ENCODE measurements at regions not wholly inside any gene's neighbourhood (a gene's known extent, or its start where the extent isn't known, plus 50 kb on each side); places are given as distances from the start of the nearest gene placed in this dataset.

- no peaks in the 10 kb centered on the region for H3K36me3 ChIP-seq (ENCODE audit: control insufficient read depth, insufficient read depth, low read length)
- H3K27ac ChIP-seq (ENCODE audit: insufficient read depth, low read length): no peak overlapping the region
- H3K4me3 ChIP-seq (replicated peaks in 1 of 4; ENCODE audit: control extremely low read depth in 1 of 4, insufficient read depth in 1 of 4, low read depth in 3 of 4, low read length in 4 of 4): no peak overlapping the region
- H3K9ac ChIP-seq (ENCODE audit: insufficient read depth, low read length): no peak overlapping the region
- no peak for DNase-seq (ENCODE audit: low read depth in 2 of 2)
- H3K9me3 ChIP-seq (ENCODE audit: control insufficient read depth, insufficient read depth, low read depth, low read length): no peaks in the 10 kb centered on the region
- no peaks in the 10 kb centered on the region for H3K79me2 ChIP-seq (ENCODE audit: control insufficient read depth, insufficient read depth, low read length)
- no peaks in the 10 kb centered on the region for H3K27me3 ChIP-seq (ENCODE audit: control insufficient read depth, insufficient read depth, low read length)
- H3K4me1 ChIP-seq (ENCODE audit: control insufficient read depth, extremely low read depth, insufficient read depth, low read length): no peaks in the 10 kb centered on the region
- no peak overlapping the region for H3K4me2 ChIP-seq (ENCODE audit: extremely low read depth, insufficient read depth, low read length)
- no peaks in the 10 kb centered on the region for H4K20me1 ChIP-seq (ENCODE audit: control insufficient read depth, extremely low read depth, insufficient read depth, low read length)
- no peak for TF ChIP-seq CTCF (conservative IDR thresholded peaks at IDR 0.05 in 1 of 2, IDR thresholded peaks at IDR 0.05 in 1 of 2; ENCODE audit: low read depth in 1 of 2, low read length in 2 of 2)
- TF ChIP-seq EZH2 (IDR thresholded peaks at IDR 0.05; ENCODE audit: low read length, missing control alignments): no peak
- H2AFZ ChIP-seq (ENCODE audit: low read length): no peak overlapping the region
Observed at GRCh38 chr9:118290116-118290515, 585.9 kb downstream of the TLR4 start.

GRCh38 chr9:118295413-118295812 lies 591.2 kb downstream of the TLR4 start:
- DNase-seq (ENCODE audit: low read depth in 2 of 2): no peak
- Histone ChIP-seq H3K4me3 (replicated peaks in 1 of 4; ENCODE audit: control extremely low read depth in 1 of 4, insufficient read depth in 1 of 4, low read depth in 3 of 4, low read length in 4 of 4) (no peak overlapping the region), H3K36me3 (ENCODE audit: control insufficient read depth, insufficient read depth, low read length) (no peaks in the 10 kb centered on the region), H4K20me1 (ENCODE audit: control insufficient read depth, extremely low read depth, insufficient read depth, low read length) (no peaks in the 10 kb centered on the region), H3K9me3 (ENCODE audit: control insufficient read depth, insufficient read depth, low read depth, low read length) (no peaks in the 10 kb centered on the region), H3K4me2 (ENCODE audit: extremely low read depth, insufficient read depth, low read length) (no peak overlapping the region), H3K9ac (ENCODE audit: insufficient read depth, low read length) (no peak overlapping the region), H3K4me1 (ENCODE audit: control insufficient read depth, extremely low read depth, insufficient read depth, low read length) (no peaks in the 10 kb centered on the region), H2AFZ (ENCODE audit: low read length) (no peak overlapping the region), H3K79me2 (ENCODE audit: control insufficient read depth, insufficient read depth, low read length) (no peaks in the 10 kb centered on the region), H3K27me3 (ENCODE audit: control insufficient read depth, insufficient read depth, low read length) (no peaks in the 10 kb centered on the region), H3K27ac (ENCODE audit: insufficient read depth, low read length) (no peak overlapping the region)
- TF ChIP-seq CTCF (conservative IDR thresholded peaks at IDR 0.05 in 1 of 2, IDR thresholded peaks at IDR 0.05 in 1 of 2; ENCODE audit: low read depth in 1 of 2, low read length in 2 of 2) (no peak), EZH2 (IDR thresholded peaks at IDR 0.05; ENCODE audit: low read length, missing control alignments) (no peak)

DNA sequence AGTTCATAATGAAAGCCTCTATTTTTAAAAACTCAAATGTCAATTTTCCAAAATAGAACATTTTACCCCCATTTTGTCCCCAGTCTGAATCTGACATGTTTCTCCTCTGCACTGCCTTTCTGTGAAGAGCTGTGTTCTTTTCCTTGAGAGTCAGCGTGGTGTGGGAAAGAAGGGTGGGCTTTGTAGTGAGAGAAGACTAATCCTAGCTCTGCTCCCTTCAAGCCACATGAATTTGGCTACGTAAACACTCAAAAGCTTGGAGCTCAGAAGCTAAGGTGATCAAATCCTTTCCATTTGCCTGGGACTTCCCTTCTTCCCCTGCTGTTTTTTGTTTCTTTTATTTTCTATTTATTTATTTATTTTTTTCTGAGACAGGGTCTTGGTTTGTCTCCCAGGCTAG lies 598.5 kb downstream of the TLR4 start:
- TF ChIP-seq EZH2 (IDR thresholded peaks at IDR 0.05; ENCODE audit: low read length, missing control alignments): no peak
- no peak for TF ChIP-seq CTCF (conservative IDR thresholded peaks at IDR 0.05 in 1 of 2, IDR thresholded peaks at IDR 0.05 in 1 of 2; ENCODE audit: low read depth in 1 of 2, low read length in 2 of 2)
- DNase-seq (ENCODE audit: low read depth in 2 of 2): no peak
- no peak overlapping the region for H2AFZ ChIP-seq (ENCODE audit: low read length)
- no peaks in the 10 kb centered on the region for H3K36me3 ChIP-seq (ENCODE audit: control insufficient read depth, insufficient read depth, low read length)
- H4K20me1 ChIP-seq (ENCODE audit: control insufficient read depth, extremely low read depth, insufficient read depth, low read length): no peaks in the 10 kb centered on the region
- H3K4me2 ChIP-seq (ENCODE audit: extremely low read depth, insufficient read depth, low read length): no peak overlapping the region
- no peak overlapping the region for H3K4me3 ChIP-seq (replicated peaks in 1 of 4; ENCODE audit: control extremely low read depth in 1 of 4, insufficient read depth in 1 of 4, low read depth in 3 of 4, low read length in 4 of 4)
- H3K79me2 ChIP-seq (ENCODE audit: control insufficient read depth, insufficient read depth, low read length): no peaks in the 10 kb centered on the region
- no peaks in the 10 kb centered on the region for H3K9me3 ChIP-seq (ENCODE audit: control insufficient read depth, insufficient read depth, low read depth, low read length)
- no peaks in the 10 kb centered on the region for H3K4me1 ChIP-seq (ENCODE audit: control insufficient read depth, extremely low read depth, insufficient read depth, low read length)
- no peak overlapping the region for H3K27ac ChIP-seq (ENCODE audit: insufficient read depth, low read length)
- no peak overlapping the region for H3K9ac ChIP-seq (ENCODE audit: insufficient read depth, low read length)
- no peaks in the 10 kb centered on the region for H3K27me3 ChIP-seq (ENCODE audit: control insufficient read depth, insufficient read depth, low read length)
